Ureter (tissue), 1 donor: ENCODE measurements at regions not wholly inside any gene's neighbourhood (a gene's known extent, or its start where the extent isn't known, plus 50 kb on each side); places are given as distances from the start of the nearest gene placed in this dataset.
"Not testable (repeated sequence)": the region's sequence is repeated elsewhere in the genome, so short reads cannot be mapped to it uniquely, and the experiment has no call there.

ENCODE experiments used
- DNase-seq: peaks from one replicate; pipeline ENCODE4 v3.0.0-alpha.2; 2020; ENCODE audit warnings: low spot score
- donor health status: DM: yes; HTN: yes; CAD: no.

GRCh38 chr10:83754857-83755256 lies 384.5 kb upstream of the GHITM start:
- DNase-seq = no peak

DNA sequence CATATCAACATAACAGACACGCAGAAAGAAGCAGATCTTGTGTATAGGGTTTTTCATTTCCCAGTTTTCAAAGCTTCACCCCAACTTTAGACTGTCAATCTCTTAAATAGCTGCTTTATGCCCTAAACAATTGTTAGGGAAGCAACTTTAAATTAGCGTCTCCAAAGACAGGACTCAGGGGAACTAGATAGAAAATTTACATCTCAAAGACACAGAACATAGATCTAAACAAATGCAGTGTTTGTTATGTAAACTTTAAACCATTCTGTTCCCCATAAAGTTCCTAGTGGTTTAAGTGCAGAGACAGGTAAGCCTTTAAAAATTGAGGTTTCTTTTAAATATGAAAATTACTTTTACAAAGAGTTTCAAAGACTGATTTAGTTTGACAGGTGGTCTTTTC lies 379.2 kb upstream of the GHITM start:
- no peak for DNase-seq

GRCh38 chr10:83764666-83765065 lies 374.6 kb upstream of the GHITM start:
- DNase-seq = no peak

- DNase-seq = no peak
Observed at GRCh38 chr10:83765731-83766130, 373.6 kb upstream of the GHITM start.

DNA sequence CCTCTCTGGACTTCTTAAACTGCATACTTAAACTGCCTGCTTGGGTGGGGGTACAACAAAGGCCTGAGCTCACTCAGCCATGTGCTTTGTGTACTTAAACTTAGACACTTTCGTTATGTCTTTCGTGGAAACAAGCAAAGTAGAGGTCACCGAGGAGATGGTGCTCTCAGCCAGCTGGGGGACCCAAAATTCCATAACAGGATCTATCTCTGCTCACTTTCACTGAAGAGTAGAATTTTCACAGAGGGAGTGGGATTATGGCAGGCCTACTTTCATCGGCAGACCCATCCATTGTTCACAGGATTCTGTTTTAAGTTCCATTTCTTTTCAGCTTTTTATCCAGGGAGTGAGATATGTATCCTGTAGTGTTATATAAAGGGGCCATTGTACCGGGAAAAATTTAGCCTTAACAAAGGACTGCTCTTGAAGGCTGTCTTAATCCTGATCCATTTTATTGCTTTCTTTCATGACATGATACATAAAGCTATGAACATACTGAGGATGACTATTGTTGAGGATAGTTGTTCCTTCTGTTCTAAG lies 370.0 kb upstream of the GHITM start:
- no peak for DNase-seq

DNA sequence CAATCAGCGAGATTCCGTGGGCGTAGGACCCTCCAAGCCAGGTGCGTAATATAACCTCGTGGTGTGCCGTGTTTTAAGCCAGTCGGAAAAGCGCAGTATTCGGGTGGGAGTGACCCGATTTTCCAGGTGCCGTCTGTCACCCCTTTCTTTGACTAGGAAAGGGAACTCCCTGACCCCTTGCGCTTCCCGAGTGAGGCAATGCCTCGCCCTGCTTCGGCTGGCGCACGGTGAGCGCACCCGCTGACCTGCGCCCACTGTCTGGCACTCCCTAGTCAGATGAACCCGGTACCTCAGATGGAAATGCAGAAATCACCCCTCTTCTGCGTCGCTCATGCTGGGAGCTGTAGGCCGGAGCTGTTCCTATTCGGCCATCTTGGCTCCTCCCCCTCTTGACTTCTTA lies 352.6 kb upstream of the GHITM start:
- DNase-seq = not testable (repeated sequence)

DNA sequence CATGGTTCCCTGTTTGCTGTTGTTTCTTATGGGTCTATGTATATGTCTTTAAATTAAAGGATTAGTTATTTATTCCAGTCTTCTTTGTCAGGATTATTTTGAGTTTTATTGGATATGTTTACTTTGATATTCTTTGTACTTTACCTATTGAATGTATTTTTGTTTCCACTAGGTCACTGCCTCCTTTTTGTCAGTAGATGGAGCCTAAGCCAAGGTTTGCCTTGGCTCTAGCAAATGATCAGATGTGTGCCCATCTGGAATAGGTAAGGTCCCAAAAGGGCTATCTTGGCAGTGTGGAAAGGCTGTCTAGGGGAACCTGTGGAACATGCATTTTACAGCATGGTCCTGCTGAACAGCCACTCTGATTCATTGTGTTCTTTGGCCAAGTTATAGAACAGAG lies 337.3 kb upstream of the GHITM start:
- no peak for DNase-seq

GRCh38 chr10:83806717-83807116 lies 332.6 kb upstream of the GHITM start:
- DNase-seq = no peak

- no peak for DNase-seq
Observed at GRCh38 chr10:83809001-83809400, 330.3 kb upstream of the GHITM start.

GRCh38 chr10:83816942-83817341 lies 322.4 kb upstream of the GHITM start:
- no peak for DNase-seq

DNA sequence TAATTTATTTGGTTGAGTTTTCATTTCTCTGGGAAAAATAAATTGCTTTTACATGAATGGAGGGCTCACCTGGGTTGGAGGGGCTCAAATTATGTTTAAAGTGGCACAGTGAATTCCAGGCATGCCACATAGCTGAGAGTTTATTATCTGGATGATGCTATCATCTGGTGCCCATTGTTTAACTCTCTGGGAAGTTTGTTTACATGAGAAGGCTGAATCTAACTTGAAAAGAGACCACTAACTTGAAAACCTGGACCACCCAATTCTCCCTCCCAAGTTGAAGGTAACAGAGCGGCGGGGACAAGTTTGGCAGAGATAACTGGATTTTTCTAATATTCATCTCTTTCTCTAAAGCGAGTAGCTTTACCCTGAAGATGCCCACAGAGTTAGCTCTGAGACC lies 321.5 kb upstream of the GHITM start:
- DNase-seq = no peak

- no peak for DNase-seq
Observed at GRCh38 chr10:83819609-83820008, 319.7 kb upstream of the GHITM start.

DNA sequence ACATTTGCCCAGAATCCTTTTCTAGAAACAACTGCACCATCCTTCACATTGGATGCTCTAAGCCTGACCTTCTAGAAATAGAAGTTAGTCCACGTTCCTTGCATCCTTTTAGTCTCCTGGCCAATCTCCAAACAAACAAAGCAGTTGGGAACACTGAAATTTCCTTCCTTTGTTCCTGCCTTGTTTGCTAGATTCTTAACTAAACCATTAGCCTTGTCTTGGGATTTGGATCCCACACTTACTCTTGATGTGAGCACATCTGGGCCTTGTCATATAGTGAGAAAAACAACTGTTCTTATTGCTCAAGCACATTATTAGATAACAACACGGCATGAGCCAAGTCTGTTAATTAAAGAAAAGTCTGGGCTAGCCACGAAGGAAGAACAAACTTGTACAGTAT lies 319.3 kb upstream of the GHITM start:
- DNase-seq = no peak

DNA sequence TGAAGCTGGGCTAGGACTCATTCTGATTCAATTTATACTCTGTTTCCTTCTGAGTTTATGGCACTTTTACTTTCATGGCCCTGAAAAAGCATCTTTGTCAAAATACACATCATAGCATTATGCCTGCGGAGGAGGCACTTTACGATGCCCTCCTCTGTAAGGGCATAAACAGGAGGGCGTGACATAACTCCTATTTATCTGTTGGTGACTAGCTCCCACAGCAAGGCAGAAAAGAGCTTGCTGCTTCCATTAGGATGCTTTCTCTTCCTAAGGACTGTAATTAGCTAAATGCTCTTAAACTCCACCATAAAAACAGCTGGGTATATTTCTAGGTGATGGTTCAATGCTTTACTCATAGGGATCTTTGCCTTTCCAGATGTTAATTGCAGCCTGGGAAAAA lies 315.2 kb upstream of the GHITM start:
- no peak for DNase-seq

DNA sequence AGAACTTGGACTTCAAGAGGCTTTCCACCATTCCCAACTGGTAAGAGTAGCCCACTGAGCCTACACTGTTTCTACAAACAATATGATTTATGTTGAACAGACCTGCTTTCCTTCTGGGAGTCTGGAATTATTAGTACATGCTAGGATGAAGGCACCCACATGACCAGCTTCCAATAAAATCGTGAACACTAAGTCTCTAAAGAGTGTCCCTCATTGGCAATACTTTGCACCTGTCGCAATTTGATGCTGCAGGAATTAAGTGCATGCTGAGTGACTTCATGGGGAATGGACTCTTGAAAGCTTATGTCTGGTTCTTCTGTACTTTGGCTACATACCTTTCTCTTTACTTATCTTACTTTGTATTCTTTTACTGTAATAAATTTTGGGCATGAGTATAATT lies 305.2 kb upstream of the GHITM start:
- DNase-seq = no peak

- no peak for DNase-seq
Observed at GRCh38 chr10:83835945-83836745, 303.2 kb upstream of the GHITM start.

DNA sequence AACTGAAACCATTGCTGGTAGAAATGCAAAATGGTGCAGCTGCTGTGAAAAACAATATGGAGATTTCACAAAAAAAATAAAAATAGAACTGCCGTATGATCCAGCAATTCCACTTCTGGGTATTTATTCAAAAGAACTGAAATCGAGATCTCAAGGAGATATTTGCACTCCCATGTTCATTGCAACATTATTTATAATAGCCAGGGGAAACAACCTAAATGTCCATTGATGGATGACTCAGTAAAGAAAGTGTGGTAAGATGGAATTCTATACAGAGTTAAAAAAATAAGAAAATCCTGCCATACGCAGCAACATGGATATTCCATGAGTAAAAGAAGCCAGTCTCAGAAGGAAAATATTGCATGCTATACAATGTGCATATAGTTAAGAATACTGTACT lies 290.6 kb upstream of the GHITM start:
- DNase-seq = no peak

DNA sequence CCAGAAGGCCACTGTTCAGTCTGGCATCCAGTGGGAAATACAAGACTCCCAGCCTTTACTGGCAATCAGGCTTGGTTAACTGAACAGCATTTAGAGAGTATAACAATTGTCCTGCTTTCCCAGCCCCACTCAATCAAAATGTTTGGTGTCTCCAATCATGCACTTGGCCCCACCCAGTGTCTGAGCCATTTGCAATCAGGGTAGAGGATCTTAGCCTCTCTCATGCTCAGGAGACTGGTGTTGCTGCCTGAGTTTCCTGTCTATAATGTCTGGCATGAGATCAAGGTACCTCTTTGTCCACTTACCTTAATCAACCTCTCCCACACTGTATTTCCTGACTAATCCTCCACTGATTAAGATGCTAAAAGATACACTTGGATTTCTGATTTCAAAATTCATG lies 290.2 kb upstream of the GHITM start:
- no peak for DNase-seq

- DNase-seq = no peak
Observed at GRCh38 chr10:83852146-83852545, 287.2 kb upstream of the GHITM start.

DNA sequence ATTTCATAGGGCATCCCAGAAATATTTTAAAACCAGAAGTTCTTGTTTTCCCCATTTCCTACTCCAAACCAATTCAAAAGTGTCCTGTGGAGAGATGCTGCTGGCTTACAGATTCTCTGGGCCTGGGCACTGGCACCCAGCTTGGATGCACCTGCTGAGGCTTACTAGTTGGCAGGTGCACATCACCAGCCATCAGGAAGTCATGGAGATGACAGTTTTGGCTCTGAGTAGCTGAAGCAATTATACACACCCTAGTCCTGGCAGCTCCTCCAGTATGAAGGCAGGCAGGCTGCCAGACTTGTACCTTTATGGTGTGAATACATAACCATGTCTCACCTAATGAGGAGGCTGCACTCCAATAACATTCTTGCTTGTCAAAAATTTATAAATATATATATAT lies 276.6 kb upstream of the GHITM start:
- DNase-seq = no peak

DNA sequence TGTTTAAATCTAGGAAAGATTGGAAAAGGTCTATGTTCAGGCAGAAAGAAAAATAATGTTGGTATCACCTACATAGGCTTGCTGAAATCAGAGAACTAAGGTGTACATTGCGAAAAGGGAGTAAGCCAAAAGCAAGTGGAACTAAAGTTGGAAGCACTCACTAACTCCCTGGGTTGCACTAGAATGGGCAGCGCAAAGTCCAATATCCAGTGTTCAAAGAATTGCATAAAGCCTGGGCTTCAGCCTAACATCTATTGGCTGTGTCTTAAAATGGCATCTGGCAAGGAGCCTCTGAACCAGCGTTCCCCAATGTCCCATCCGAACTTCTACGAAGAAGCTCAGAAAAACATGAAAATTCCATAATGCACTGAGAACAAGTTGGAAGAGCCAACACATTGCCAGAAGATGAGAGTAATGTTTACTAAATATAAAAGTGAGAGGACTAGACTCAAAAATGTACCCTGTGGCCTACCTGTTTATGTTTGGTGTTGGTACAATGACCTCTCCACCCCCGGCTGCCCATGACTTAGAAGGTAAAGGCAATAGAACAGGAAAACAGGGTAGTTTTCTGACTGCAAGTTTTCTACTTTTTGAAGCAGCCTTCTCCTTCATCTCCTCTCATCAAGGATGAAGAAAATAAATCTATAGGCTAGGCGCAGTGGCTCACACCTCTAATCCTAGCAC lies 275.9 kb upstream of the GHITM start:
- no peak for DNase-seq

GRCh38 chr10:83869898-83870297 lies 269.4 kb upstream of the GHITM start:
- no peak for DNase-seq
